WTC11 (cell line): ENCODE measurements at regions not wholly inside any gene's neighbourhood (a gene's known extent, or its start where the extent isn't known, plus 50 kb on each side); places are given as distances from the start of the nearest gene placed in this dataset.

Experiments used
- ATAC-seq: fragments of 200-7000 bp; cut with Tn5 transposase; 2 replicates; pipeline ENCODE4 v1.10.0; 2021; ENCODE audit warnings: mild to moderate bottlenecking, moderate library complexity
- CTCF ChIA-PET: fragments of 300-600 bp; sonication (Branson Sonifier 250); formaldehyde crosslinking; loops from one replicate; lab custom pipeline; 2021; ENCODE audit warnings: antibody characterized with exemption; lab: Charles Lee
- POLR2A ChIA-PET: fragments of 350-600 bp; sonication (Branson Sonifier 250); formaldehyde crosslinking; loops from one replicate; lab custom pipeline; 2021; ENCODE audit warnings: antibody characterized with exemption; lab: Charles Lee
- DNase-seq: peaks from one replicate; pipeline ENCODE4 v3.0.0; 2021; ENCODE audit warnings: low spot score
- H3K27ac Mint-ChIP-seq: 2 replicates; pipeline ENCODE4 v1.8.0; 2021; ENCODE audit warnings: mixed read lengths
- H3K27me3 Mint-ChIP-seq: 2 replicates; pipeline ENCODE4 v1.8.0; 2021; ENCODE audit warnings: low read depth, mild to moderate bottlenecking, moderate library complexity, mixed read lengths
- H3K36me3 Mint-ChIP-seq: 2 replicates; pipeline ENCODE4 v1.8.0; 2021; ENCODE audit warnings: mixed read lengths
- H3K4me1 Mint-ChIP-seq: 2 replicates; pipeline ENCODE4 v1.8.0; 2022; ENCODE audit warnings: mixed read lengths
- H3K4me3 Mint-ChIP-seq: 2 replicates; pipeline ENCODE4 v1.8.0; 2021; ENCODE audit warnings: mild to moderate bottlenecking, moderate library complexity, mixed read lengths
- H3K9me3 Mint-ChIP-seq: 2 replicates; pipeline ENCODE4 v1.8.0; 2021; ENCODE audit warnings: mixed read lengths
- AR ChIP-seq: fragments of 250-450 bp; sonication (Bioruptor Pico); IDR thresholded peaks from 2 replicates; pipeline ENCODE4 v1.9.0; 2021; ENCODE audit warnings: mild to moderate bottlenecking
- E2F4 ChIP-seq: sonication (generic); formaldehyde crosslinking; IDR thresholded peaks from 2 replicates; pipeline ENCODE4 v1.8.1; 2022; ENCODE audit warnings: low read depth, mild to moderate bottlenecking, moderate library complexity, missing genetic modification reagents, borderline replicate concordance
- ERG ChIP-seq: fragments of 250-450 bp; sonication (Bioruptor Pico); IDR thresholded peaks from 2 replicates; pipeline ENCODE4 v1.8.0; 2021; ENCODE audit warnings: mild to moderate bottlenecking
- FOXK1 ChIP-seq: sonication (generic); formaldehyde crosslinking; IDR thresholded peaks from 2 replicates; pipeline ENCODE4 v1.8.0; 2022; ENCODE audit warnings: mild to moderate bottlenecking, moderate library complexity, missing genetic modification reagents
- FOXP1 ChIP-seq: sonication (generic); formaldehyde crosslinking; IDR thresholded peaks from 2 replicates; pipeline ENCODE4 v1.8.0; 2022; ENCODE audit warnings: missing genetic modification reagents, mild to moderate bottlenecking, moderate library complexity, borderline replicate concordance
- GRHL2 ChIP-seq: fragments of 250-450 bp; sonication (Bioruptor Pico); IDR thresholded peaks from 2 replicates; pipeline ENCODE4 v1.8.0; 2022; ENCODE audit warnings: mild to moderate bottlenecking, moderate library complexity; ENCODE audit not compliant: insufficient replicate concordance, severe bottlenecking
- HMGA2 ChIP-seq: fragments of 250-450 bp; sonication (Bioruptor Pico); IDR thresholded peaks from 2 replicates; pipeline ENCODE4 v1.4.0; 2021; ENCODE audit warnings: mild to moderate bottlenecking, moderate library complexity
- JAZF1 ChIP-seq: fragments of 250-450 bp; sonication (Bioruptor Pico); IDR thresholded peaks from 2 replicates; pipeline ENCODE4 v1.9.0; 2021; ENCODE audit warnings: moderate library complexity, mild to moderate bottlenecking, inconsistent platforms
- MXD4 ChIP-seq: fragments of 250-450 bp; sonication (Bioruptor Pico); IDR thresholded peaks from 2 replicates; pipeline ENCODE4 v1.8.0; 2021; ENCODE audit warnings: mild to moderate bottlenecking, moderate library complexity, borderline replicate concordance
- PREB ChIP-seq: sonication (generic); formaldehyde crosslinking; IDR thresholded peaks from 2 replicates; pipeline ENCODE4 v1.8.1; 2022; ENCODE audit warnings: mild to moderate bottlenecking, missing genetic modification reagents, moderate library complexity, borderline replicate concordance
- PRRX2 ChIP-seq: fragments of 250-450 bp; sonication (Bioruptor Pico); IDR thresholded peaks from 2 replicates; pipeline ENCODE4 v1.8.0; 2021; ENCODE audit warnings: mild to moderate bottlenecking
- SOX15 ChIP-seq: fragments of 250-450 bp; sonication (Bioruptor Pico); IDR thresholded peaks from 2 replicates; pipeline ENCODE4 v1.9.0; 2021; ENCODE audit warnings: mild to moderate bottlenecking
- STAT6 ChIP-seq: sonication (generic); formaldehyde crosslinking; conservative IDR thresholded peaks from 2 replicates; pipeline ENCODE4 v1.8.1; 2023; ENCODE audit warnings: mild to moderate bottlenecking, low read depth, missing genetic modification reagents, moderate library complexity
- ZMAT4 ChIP-seq: fragments of 250-450 bp; sonication (Bioruptor Pico); IDR thresholded peaks from 2 replicates; pipeline ENCODE4 v1.9.0; 2021; ENCODE audit warnings: mild to moderate bottlenecking
- ZNF121 ChIP-seq: sonication (generic); formaldehyde crosslinking; IDR thresholded peaks from 2 replicates; pipeline ENCODE4 v1.8.0; 2023; ENCODE audit warnings: missing genetic modification reagents
- ZNF416 ChIP-seq: fragments of 250-450 bp; sonication (Bioruptor Pico); IDR thresholded peaks from 2 replicates; pipeline ENCODE4 v1.9.0; 2021; ENCODE audit warnings: mild to moderate bottlenecking, inconsistent platforms
- ZNF425 ChIP-seq: fragments of 250-450 bp; sonication (Bioruptor Pico); conservative IDR thresholded peaks from 2 replicates; pipeline ENCODE4 v1.9.0; 2021; ENCODE audit warnings: mild to moderate bottlenecking
- ZSCAN18 ChIP-seq: fragments of 250-450 bp; sonication (Bioruptor Pico); IDR thresholded peaks from 2 replicates; pipeline ENCODE4 v2.1.2; 2022; ENCODE audit warnings: mild to moderate bottlenecking, moderate library complexity

- TF ChIP-seq GRHL2 (CRISPR knock-in tag) (no peak), PRRX2 (CRISPR knock-in tag) (no peak), ZNF416 (CRISPR knock-in tag) (no peak), ZNF425 (CRISPR knock-in tag) (no peak), JAZF1 (CRISPR knock-in tag) (no peak), AR (no peak), E2F4 (no peak)
Observed at GRCh38 chr9:85178474-85178873, 508.9 kb downstream of the NTRK2 start (continued).

GRCh38 chr9:85173967-85174366, 504.4 kb downstream of the NTRK2 start:
- Mint-ChIP-seq H3K36me3 (peaks cover 5% of the 10 kb centered on the region; the same call in 1 of the 2 replicates), H3K4me1 (peaks cover 22% of the 10 kb centered on the region), H3K27me3 (0 out of 2 replicates have a peak, but pooled peaks cover 2% of the 10 kb centered on the region), H3K4me3 (no peak overlapping the region), H3K9me3 (peaks cover 6% of the 10 kb centered on the region), H3K27ac (no peak overlapping the region)
- DNase-seq (no peak), ATAC-seq (no peak)
- no peak for TF ChIP-seq ERG (CRISPR knock-in tag)
- TF ChIP-seq ZNF121 (CRISPR knock-in tag): no peak
- TF ChIP-seq FOXK1 (CRISPR knock-in tag): no peak
- no peak for TF ChIP-seq SOX15 (CRISPR knock-in tag)
- no peak for TF ChIP-seq PREB (CRISPR knock-in tag)
- no peak for TF ChIP-seq ZSCAN18 (CRISPR knock-in tag)
- no peak for TF ChIP-seq STAT6
- TF ChIP-seq HMGA2 (CRISPR knock-in tag): no peak
- TF ChIP-seq MXD4 (CRISPR knock-in tag): no peak
- no peak for TF ChIP-seq ZMAT4 (CRISPR knock-in tag)
- no peak for TF ChIP-seq FOXP1 (CRISPR knock-in tag)
- ChIA-PET CTCF (interaction anchor here (1.0 kb wide), 1 partner anchor 506 kb away, joined by 3 read pairs; no protein-coding TSS in a partner anchor), POLR2A (no interaction called here)
